ENCODE measurements at regions not wholly inside any gene's neighbourhood (a gene's known extent, or its start where the extent isn't known, plus 50 kb on each side); places are given as distances from the start of the nearest gene placed in this dataset.

DNA sequence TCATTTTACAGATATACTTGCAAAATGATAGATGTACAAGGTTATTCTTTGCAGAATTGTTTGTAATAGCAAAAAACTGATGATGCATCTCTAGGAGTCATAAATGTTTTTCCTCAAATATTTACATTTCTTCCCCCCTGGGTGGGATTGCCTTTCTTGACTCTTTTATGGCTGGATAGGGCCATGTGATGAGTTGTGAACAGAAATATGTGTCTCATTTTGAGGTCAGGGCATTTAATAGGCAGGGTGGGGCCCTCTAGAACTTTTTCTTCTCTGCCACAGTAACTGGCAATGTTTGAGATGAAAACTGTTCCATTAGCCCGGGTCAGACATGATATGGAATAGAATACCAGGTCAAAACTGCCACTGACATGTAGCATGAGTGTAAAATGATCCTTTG is 159.5 kb upstream of the SYNCRIP start:
- TF ChIP-seq, protein P1, sequence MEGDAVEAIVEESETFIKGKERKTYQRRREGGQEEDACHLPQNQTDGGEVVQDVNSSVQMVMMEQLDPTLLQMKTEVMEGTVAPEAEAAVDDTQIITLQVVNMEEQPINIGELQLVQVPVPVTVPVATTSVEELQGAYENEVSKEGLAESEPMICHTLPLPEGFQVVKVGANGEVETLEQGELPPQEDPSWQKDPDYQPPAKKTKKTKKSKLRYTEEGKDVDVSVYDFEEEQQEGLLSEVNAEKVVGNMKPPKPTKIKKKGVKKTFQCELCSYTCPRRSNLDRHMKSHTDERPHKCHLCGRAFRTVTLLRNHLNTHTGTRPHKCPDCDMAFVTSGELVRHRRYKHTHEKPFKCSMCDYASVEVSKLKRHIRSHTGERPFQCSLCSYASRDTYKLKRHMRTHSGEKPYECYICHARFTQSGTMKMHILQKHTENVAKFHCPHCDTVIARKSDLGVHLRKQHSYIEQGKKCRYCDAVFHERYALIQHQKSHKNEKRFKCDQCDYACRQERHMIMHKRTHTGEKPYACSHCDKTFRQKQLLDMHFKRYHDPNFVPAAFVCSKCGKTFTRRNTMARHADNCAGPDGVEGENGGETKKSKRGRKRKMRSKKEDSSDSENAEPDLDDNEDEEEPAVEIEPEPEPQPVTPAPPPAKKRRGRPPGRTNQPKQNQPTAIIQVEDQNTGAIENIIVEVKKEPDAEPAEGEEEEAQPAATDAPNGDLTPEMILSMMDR (IDR thresholded peaks at IDR 0.05; ENCODE audit: control insufficient read depth, extremely low read depth, insufficient read depth): no peak
- no peak for DNase-seq (ENCODE audit: low read depth)

DNA sequence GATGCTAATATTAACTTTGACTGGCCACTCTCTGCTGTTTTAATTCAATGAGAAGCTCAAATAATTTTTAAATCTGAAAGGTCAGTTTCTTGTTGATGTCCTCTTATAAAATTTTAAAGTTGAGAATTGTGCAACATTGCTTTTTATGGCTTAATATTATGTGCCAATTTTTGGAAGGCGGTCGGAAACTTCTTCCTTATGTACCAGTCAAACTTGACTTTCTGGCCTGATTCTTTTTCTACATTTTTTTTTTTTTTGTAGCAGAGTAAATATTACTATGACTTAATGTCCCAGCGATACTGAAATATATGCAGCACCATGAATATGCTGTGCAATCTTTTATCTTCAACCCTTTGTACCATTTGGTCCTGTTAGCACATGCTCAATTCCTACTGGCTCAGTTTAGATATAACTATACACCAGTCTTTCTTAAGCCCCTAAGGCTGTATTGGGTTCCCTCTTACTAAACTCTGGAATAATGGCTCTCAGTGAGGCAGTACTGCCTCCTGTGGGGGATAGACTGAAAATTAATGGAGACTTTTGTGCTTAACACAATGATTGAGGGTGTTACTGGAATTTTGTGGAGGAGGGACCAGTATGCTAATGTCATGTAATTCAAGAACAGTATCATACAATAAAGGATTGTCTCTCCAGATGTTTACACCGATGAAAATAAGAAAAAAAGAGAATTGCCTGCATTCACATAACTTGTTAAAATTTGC is 156.4 kb upstream of the SYNCRIP start:
- H3K4me3 ChIP-seq (ENCODE audit: low read depth, low read length): no peak overlapping the region
- peak; percentile 70 for DNase-seq (ENCODE audit: low read depth)
- TF ChIP-seq, protein P1 (IDR thresholded peaks at IDR 0.05; ENCODE audit: control insufficient read depth, extremely low read depth, insufficient read depth): no peak

More for the DNA sequence above, 159.5 kb upstream of the SYNCRIP start:
- no peak overlapping the region for H3K4me3 ChIP-seq (ENCODE audit: low read depth, low read length)

DNA sequence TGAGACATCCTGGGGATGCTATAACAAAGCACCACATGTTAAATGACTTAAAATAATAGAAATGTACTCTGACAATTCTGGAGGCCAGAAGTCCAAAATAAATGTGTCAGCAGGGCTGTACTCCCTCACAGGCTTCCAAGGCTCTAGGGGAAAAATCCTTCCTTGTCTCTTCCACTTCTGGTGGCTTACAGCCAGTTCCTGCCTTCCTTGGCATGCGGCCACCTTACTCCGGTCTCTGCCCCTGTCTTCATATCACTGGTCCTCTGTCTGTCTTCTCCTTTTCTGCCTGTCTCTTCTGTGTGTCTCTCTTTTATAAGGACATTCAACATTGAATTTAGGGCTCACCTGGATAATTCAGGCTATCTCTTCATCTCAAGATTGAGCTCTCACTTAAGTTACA is 155.3 kb upstream of the SYNCRIP start:
- TF ChIP-seq, protein P1 (IDR thresholded peaks at IDR 0.05; ENCODE audit: control insufficient read depth, extremely low read depth, insufficient read depth): no peak
- no peak overlapping the region for H3K4me3 ChIP-seq (ENCODE audit: low read depth, low read length)
- peak; percentile 42 for DNase-seq (ENCODE audit: low read depth)

DNA sequence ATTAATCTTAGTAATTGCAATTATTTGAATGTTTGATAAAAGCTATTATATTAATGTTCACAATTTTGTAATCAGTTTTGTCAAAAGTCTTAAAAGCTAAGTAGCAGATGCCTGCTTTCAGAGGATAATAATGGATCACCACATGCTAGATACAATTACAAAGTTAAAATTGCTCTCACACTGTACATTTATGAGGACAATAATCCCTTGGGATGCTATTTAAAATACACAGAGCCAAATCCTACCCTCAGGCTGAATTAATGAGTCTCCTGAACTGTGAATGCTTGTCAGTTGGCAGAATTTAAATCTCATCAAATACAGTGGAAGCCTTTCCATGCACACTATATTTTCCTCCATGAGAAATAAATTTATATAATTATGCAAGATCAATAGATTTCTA is 153.3 kb upstream of the SYNCRIP start:
- DNase-seq (ENCODE audit: low read depth): no peak
- no peak overlapping the region for H3K4me3 ChIP-seq (ENCODE audit: low read depth, low read length)
- TF ChIP-seq, protein P1 (IDR thresholded peaks at IDR 0.05; ENCODE audit: control insufficient read depth, extremely low read depth, insufficient read depth): no peak

DNA sequence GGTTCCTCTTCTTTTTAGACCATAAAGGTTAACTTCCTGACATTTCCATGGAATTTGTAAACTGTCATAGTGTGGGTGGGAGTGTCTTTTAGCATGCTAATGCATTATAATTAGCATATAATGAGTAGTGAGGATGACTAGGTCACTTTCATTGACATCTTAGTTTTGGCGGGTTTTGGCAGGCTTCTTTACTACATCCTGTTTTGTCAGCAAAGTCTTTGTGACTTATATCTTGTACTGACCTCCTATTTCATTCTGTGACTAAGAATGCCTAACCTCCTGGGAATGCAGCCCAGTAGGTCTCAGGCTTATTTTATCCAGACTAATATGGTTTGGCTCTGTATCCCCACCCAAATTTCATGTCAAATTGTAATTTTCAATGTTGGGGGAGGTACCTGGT is 149.6 kb upstream of the SYNCRIP start:
- no peak overlapping the region for H3K4me3 ChIP-seq (ENCODE audit: low read depth, low read length)
- no peak for DNase-seq (ENCODE audit: low read depth)
- TF ChIP-seq, protein P1 (IDR thresholded peaks at IDR 0.05; ENCODE audit: control insufficient read depth, extremely low read depth, insufficient read depth): no peak

DNA sequence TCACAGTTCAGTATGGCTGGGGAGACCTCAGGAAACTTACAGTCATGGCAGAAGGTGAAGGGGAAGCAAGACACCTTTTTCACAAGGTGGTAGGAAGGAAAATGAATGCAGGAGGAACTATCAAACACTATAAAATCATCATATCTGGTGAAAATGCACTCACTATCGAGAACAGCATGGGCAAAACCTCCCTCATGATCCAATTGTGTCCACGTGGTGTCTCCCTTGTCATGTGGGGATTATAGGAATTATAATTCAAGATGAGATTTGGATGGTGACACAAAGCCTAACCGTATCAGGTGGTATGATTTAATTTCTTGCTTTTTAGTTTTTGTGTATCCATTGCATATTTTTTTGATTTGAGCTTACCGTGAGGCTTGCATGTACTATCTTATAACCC is 133.2 kb upstream of the SYNCRIP start:
- TF ChIP-seq, protein P1 (IDR thresholded peaks at IDR 0.05; ENCODE audit: control insufficient read depth, extremely low read depth, insufficient read depth): peak; percentile 59
- H3K4me3 ChIP-seq (ENCODE audit: low read depth, low read length): no peak overlapping the region
- DNase-seq (ENCODE audit: low read depth): no peak

DNA sequence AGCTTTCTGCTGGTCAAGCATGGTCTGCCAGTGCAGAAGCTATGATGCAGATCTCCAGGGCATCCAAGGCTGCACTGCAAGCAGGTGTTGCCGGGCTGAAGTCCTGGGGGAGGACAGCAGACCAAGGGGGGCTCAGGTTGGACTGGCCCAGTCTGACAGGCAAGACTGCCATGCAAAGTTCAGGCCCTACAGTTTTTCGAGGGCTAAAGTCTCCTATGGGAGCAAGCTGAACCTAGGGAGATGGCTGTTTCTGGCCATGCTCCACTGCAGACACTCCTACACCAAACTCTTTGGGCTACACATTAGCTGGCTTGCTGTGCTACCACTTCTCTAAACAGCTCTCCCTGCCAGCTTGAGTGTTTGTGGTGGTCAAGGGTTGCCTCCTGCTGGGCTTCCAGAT is 130.0 kb upstream of the SYNCRIP start:
- TF ChIP-seq, protein P1 (IDR thresholded peaks at IDR 0.05; ENCODE audit: control insufficient read depth, extremely low read depth, insufficient read depth): no peak
- no peak overlapping the region for H3K4me3 ChIP-seq (ENCODE audit: low read depth, low read length)
- no peak for DNase-seq (ENCODE audit: low read depth)
